GM23338 (cell line): ENCODE measurements at regions not wholly inside any gene's neighbourhood (a gene's known extent, or its start where the extent isn't known, plus 50 kb on each side); places are given as distances from the start of the nearest gene placed in this dataset.

Experiments used
- ATAC-seq: fragments of 200-7000 bp; cut with Tn5 transposase; 3 replicates; pipeline ENCODE4 v1.9.1; 2020
- DNase-seq: peaks from one replicate; pipeline ENCODE4 v3.0.0-alpha.2; 2015; ENCODE audit warnings: low spot score
- H2AFZ ChIP-seq: fragments of 200-600 bp; sonication (generic); 2 replicates; pipeline ENCODE4 v1.8.0; 2016; ENCODE audit warnings: antibody characterized with exemption, mild to moderate bottlenecking, moderate library complexity
- H3F3A ChIP-seq: fragments of 200-600 bp; sonication (generic); replicated peaks from 2 replicates; pipeline ENCODE4 v1.8.0; 2017; ENCODE audit warnings: antibody characterized with exemption, mixed run types, low read depth
- H3K27ac ChIP-seq: fragments of 200-600 bp; sonication (generic); 2 replicates; pipeline ENCODE4 v1.6.1; 2016; ENCODE audit warnings: low read depth
- H3K27me3 ChIP-seq: fragments of 200-600 bp; sonication (generic); 2 replicates; pipeline ENCODE4 v1.8.0; 2016; ENCODE audit warnings: mild to moderate bottlenecking, mixed run types, moderate library complexity; ENCODE audit not compliant: insufficient read depth
- H3K36me3 ChIP-seq: fragments of 200-600 bp; sonication (generic); 2 replicates; pipeline ENCODE4 v1.8.0; 2016; ENCODE audit warnings: mild to moderate bottlenecking; ENCODE audit not compliant: insufficient read depth
- H3K4me1 ChIP-seq: fragments of 200-600 bp; sonication (generic); 2 replicates; pipeline ENCODE4 v1.8.0; 2016; ENCODE audit warnings: mild to moderate bottlenecking, moderate library complexity; ENCODE audit not compliant: insufficient read depth
- H3K4me2 ChIP-seq: fragments of 200-600 bp; sonication (generic); 2 replicates; pipeline ENCODE4 v1.7.1; 2017; ENCODE audit warnings: mixed run types
- H3K4me3 ChIP-seq: fragments of 200-600 bp; sonication (generic); 2 replicates; pipeline ENCODE4 v1.6.1; 2016; ENCODE audit warnings: mixed run types
- H3K79me2 ChIP-seq: fragments of 200-600 bp; sonication (generic); replicated peaks from 2 replicates; pipeline ENCODE4 v1.8.0; 2017; ENCODE audit warnings: mild to moderate bottlenecking; ENCODE audit not compliant: insufficient read depth
- H3K9me2 ChIP-seq: fragments of 200-600 bp; sonication (generic); 2 replicates; pipeline ENCODE4 v1.8.0; 2017; ENCODE audit not compliant: insufficient read depth
- H4K20me1 ChIP-seq: fragments of 200-600 bp; sonication (generic); replicated peaks from 2 replicates; pipeline ENCODE4 v1.8.0; 2017; ENCODE audit warnings: mild to moderate bottlenecking; ENCODE audit not compliant: insufficient read depth
- H3K27ac Mint-ChIP-seq: 2 replicates; pipeline ENCODE4 v1.8.0; 2020; ENCODE audit warnings: inconsistent platforms, mild to moderate bottlenecking, moderate library complexity, mixed read lengths
- H3K27me3 Mint-ChIP-seq: 3 replicates; pipeline ENCODE4 v1.8.0; 2022; ENCODE audit warnings: low read depth, mild to moderate bottlenecking, moderate library complexity, mixed read lengths, inconsistent platforms; ENCODE audit not compliant: insufficient read depth, poor library complexity
- H3K36me3 Mint-ChIP-seq: 3 replicates; pipeline ENCODE4 v1.8.0; 2021; ENCODE audit warnings: low read depth, mild to moderate bottlenecking, inconsistent platforms, moderate library complexity, mixed read lengths
- H3K4me1 Mint-ChIP-seq: 3 replicates; pipeline ENCODE4 v1.8.0; 2020; ENCODE audit warnings: mild to moderate bottlenecking, inconsistent platforms, mixed read lengths
- H3K4me3 Mint-ChIP-seq: 3 replicates; pipeline ENCODE4 v1.8.0; 2021; ENCODE audit warnings: moderate library complexity, mild to moderate bottlenecking, inconsistent platforms, mixed read lengths
- H3K9me3 Mint-ChIP-seq: 3 replicates; pipeline ENCODE4 v1.8.0; 2020; ENCODE audit warnings: moderate library complexity, mild to moderate bottlenecking, inconsistent platforms, mixed read lengths
- CREB1 ChIP-seq: fragments of 250-450 bp; sonication (Bioruptor Pico); IDR thresholded peaks from 2 replicates; pipeline ENCODE4 v1.5.0; 2020; ENCODE audit warnings: low read depth, mild to moderate bottlenecking, moderate library complexity
- EZH2 ChIP-seq: fragments of 200-600 bp; sonication (generic); IDR thresholded peaks from one replicate; pipeline ENCODE4 v1.8.0; 2017; ENCODE audit warnings: antibody characterized with exemption, mild to moderate bottlenecking, low read depth; ENCODE audit not compliant: unreplicated experiment
- EZH2phosphoT487 ChIP-seq: fragments of 200-600 bp; sonication (generic); IDR thresholded peaks from one replicate; pipeline ENCODE4 v1.8.1; 2018; ENCODE audit warnings: antibody characterized with exemption; ENCODE audit not compliant: unreplicated experiment
- JUNB ChIP-seq: IDR thresholded peaks from one replicate; pipeline ENCODE4 v1.6.1; 2016; ENCODE audit warnings: antibody characterized with exemption; ENCODE audit not compliant: unreplicated experiment
- NANOG ChIP-seq: IDR thresholded peaks from 2 replicates; pipeline ENCODE4 v1.6.1; 2016; ENCODE audit warnings: antibody characterized with exemption, borderline replicate concordance
- POLR2AphosphoS5 ChIP-seq: IDR thresholded peaks from 2 replicates; pipeline ENCODE4 v1.6.1; 2016; ENCODE audit warnings: antibody characterized with exemption, low read depth
- STAT1 ChIP-seq: IDR thresholded peaks from one replicate; pipeline ENCODE4 v1.6.1; 2016; ENCODE audit warnings: antibody characterized with exemption; ENCODE audit not compliant: unreplicated experiment
- ZNF114 ChIP-seq: fragments of 250-450 bp; sonication (Bioruptor Pico); IDR thresholded peaks from 2 replicates; pipeline ENCODE4 v1.5.0; 2020; ENCODE audit warnings: mild to moderate bottlenecking, moderate library complexity
- ZNF331 ChIP-seq: fragments of 250-450 bp; sonication (Bioruptor Pico); IDR thresholded peaks from 2 replicates; pipeline ENCODE4 v1.5.0; 2020; ENCODE audit warnings: low read depth, mild to moderate bottlenecking, moderate library complexity
- ZNF462 ChIP-seq: fragments of 250-450 bp; sonication (Bioruptor Pico); IDR thresholded peaks from 2 replicates; pipeline ENCODE4 v1.5.0; 2020; ENCODE audit warnings: mild to moderate bottlenecking, moderate library complexity
- TF ChIP-seq, protein P1 (sequence below): IDR thresholded peaks from one replicate; pipeline ENCODE4 v1.6.1; 2018; ENCODE audit warnings: antibody characterized with exemption; ENCODE audit not compliant: unreplicated experiment
- TF ChIP-seq, protein P2 (sequence below), 2 experiments: fragments of 200-600 bp in 1 of 2; sonication (generic) in 1 of 2; conservative IDR thresholded peaks; 2 replicates each; pipeline versions ENCODE4 v1.5.1 to v1.6.1; 2016 to 2017; ENCODE audit warnings: antibody characterized with exemption in 2 of 2, low read depth in 2 of 2, mild to moderate bottlenecking in 2 of 2, moderate library complexity in 1 of 2
- TF ChIP-seq, protein P3 (sequence below): IDR thresholded peaks from 2 replicates; pipeline ENCODE4 v1.6.1; 2016; ENCODE audit warnings: antibody characterized with exemption

- Mint-ChIP-seq H3K27me3 (peaks cover 4% of the 10 kb centered on the region), H3K4me3 (no peak overlapping the region), H3K36me3 (peaks cover 26% of the 10 kb centered on the region), H3K9me3 (peaks cover 96% of the 10 kb centered on the region; the same call in 2 of the 3 replicates), H3K27ac (no peak overlapping the region), H3K4me1 (no peaks in the 10 kb centered on the region)
- Histone ChIP-seq H3K4me1 (no peaks in the 10 kb centered on the region), H3K27ac (no peak overlapping the region), H3K36me3 (no peaks in the 10 kb centered on the region), H4K20me1 (no peaks in the 10 kb centered on the region), H3K27me3 (no peaks in the 10 kb centered on the region), H3K79me2 (no peaks in the 10 kb centered on the region), H3F3A (no peaks in the 10 kb centered on the region), H3K4me2 (no peak overlapping the region), H3K4me3 (no peak overlapping the region), H2AFZ (no peak overlapping the region), H3K9me2 (no peaks in the 10 kb centered on the region)
- ATAC-seq (no peak), DNase-seq (no peak)
- TF ChIP-seq, protein P1, sequence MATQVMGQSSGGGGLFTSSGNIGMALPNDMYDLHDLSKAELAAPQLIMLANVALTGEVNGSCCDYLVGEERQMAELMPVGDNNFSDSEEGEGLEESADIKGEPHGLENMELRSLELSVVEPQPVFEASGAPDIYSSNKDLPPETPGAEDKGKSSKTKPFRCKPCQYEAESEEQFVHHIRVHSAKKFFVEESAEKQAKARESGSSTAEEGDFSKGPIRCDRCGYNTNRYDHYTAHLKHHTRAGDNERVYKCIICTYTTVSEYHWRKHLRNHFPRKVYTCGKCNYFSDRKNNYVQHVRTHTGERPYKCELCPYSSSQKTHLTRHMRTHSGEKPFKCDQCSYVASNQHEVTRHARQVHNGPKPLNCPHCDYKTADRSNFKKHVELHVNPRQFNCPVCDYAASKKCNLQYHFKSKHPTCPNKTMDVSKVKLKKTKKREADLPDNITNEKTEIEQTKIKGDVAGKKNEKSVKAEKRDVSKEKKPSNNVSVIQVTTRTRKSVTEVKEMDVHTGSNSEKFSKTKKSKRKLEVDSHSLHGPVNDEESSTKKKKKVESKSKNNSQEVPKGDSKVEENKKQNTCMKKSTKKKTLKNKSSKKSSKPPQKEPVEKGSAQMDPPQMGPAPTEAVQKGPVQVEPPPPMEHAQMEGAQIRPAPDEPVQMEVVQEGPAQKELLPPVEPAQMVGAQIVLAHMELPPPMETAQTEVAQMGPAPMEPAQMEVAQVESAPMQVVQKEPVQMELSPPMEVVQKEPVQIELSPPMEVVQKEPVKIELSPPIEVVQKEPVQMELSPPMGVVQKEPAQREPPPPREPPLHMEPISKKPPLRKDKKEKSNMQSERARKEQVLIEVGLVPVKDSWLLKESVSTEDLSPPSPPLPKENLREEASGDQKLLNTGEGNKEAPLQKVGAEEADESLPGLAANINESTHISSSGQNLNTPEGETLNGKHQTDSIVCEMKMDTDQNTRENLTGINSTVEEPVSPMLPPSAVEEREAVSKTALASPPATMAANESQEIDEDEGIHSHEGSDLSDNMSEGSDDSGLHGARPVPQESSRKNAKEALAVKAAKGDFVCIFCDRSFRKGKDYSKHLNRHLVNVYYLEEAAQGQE = no peak
- TF ChIP-seq POLR2AphosphoS5 (no peak), STAT1 (no peak), CREB1 (CRISPR knock-in tag) (no peak), NANOG (no peak), ZNF114 (CRISPR knock-in tag) (no peak), JUNB (no peak), EZH2phosphoT487 (no peak), ZNF462 (CRISPR knock-in tag) (no peak), ZNF331 (CRISPR knock-in tag) (no peak), EZH2 (no peak)
- TF ChIP-seq, protein P2, sequence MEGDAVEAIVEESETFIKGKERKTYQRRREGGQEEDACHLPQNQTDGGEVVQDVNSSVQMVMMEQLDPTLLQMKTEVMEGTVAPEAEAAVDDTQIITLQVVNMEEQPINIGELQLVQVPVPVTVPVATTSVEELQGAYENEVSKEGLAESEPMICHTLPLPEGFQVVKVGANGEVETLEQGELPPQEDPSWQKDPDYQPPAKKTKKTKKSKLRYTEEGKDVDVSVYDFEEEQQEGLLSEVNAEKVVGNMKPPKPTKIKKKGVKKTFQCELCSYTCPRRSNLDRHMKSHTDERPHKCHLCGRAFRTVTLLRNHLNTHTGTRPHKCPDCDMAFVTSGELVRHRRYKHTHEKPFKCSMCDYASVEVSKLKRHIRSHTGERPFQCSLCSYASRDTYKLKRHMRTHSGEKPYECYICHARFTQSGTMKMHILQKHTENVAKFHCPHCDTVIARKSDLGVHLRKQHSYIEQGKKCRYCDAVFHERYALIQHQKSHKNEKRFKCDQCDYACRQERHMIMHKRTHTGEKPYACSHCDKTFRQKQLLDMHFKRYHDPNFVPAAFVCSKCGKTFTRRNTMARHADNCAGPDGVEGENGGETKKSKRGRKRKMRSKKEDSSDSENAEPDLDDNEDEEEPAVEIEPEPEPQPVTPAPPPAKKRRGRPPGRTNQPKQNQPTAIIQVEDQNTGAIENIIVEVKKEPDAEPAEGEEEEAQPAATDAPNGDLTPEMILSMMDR (conservative IDR thresholded peaks at IDR 0.05; ENCODE audit: low read depth in 2 of 2) = no peak
- TF ChIP-seq, protein P3, sequence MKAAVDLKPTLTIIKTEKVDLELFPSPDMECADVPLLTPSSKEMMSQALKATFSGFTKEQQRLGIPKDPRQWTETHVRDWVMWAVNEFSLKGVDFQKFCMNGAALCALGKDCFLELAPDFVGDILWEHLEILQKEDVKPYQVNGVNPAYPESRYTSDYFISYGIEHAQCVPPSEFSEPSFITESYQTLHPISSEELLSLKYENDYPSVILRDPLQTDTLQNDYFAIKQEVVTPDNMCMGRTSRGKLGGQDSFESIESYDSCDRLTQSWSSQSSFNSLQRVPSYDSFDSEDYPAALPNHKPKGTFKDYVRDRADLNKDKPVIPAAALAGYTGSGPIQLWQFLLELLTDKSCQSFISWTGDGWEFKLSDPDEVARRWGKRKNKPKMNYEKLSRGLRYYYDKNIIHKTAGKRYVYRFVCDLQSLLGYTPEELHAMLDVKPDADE = no peak
These were observed 50.1 kb upstream of the SALL3 start for GRCh38 chr18:78929516-78929915.
